Gastroesophageal sphincter (tissue), 4 donors: ENCODE measurements at regions not wholly inside any gene's neighbourhood (a gene's known extent, or its start where the extent isn't known, plus 50 kb on each side); places are given as distances from the start of the nearest gene placed in this dataset.

ENCODE experiments used
- ATAC-seq: fragments of 150-250 bp; one replicate; pipeline ENCODE4 v1.9.1; 2016; ENCODE audit warnings: mild to moderate bottlenecking, moderate library complexity
- H3K27ac ChIP-seq, 4 donors: fragments of 200-600 bp; sonication (generic) in 3 of 4; 1 replicate in 3 of 4; 2 replicates in 1 of 4; pipeline ENCODE4 v1.5.1; 2016 to 2019
- H3K27me3 ChIP-seq: fragments of 200-600 bp; sonication (generic); one replicate; pipeline ENCODE4 v1.5.1; 2019
- H3K36me3 ChIP-seq, 2 donors: fragments of 200-600 bp; sonication (generic); one replicate each; pipeline ENCODE4 v1.5.1; 2019; ENCODE audit warnings: control low read depth in 1 of 2
- H3K4me1 ChIP-seq, 3 donors: fragments of 200-600 bp; sonication (generic); 1 replicate in 2 of 3; 2 replicates in 1 of 3; pipeline ENCODE4 v1.5.1; 2016 to 2019; ENCODE audit warnings: control low read depth in 2 of 3
- H3K4me3 ChIP-seq, 2 donors: fragments of 200-600 bp; sonication (generic); one replicate each; pipeline ENCODE4 v1.5.1; 2019; ENCODE audit warnings: mild to moderate bottlenecking in 1 of 2, moderate library complexity in 1 of 2
- H3K9me3 ChIP-seq, 3 donors: fragments of 200-600 bp; sonication (generic); one replicate each; pipeline ENCODE4 v1.5.1; 2017 to 2019; ENCODE audit warnings: control low read depth in 2 of 3
- CTCF ChIP-seq, 4 experiments: fragments of 200-600 bp in 2 of 4; fragments of 450-650 bp in 2 of 4; sonication (generic) in 1 of 4; IDR thresholded peaks; one replicate each; pipeline ENCODE4 v1.5.1; 2017 to 2019; ENCODE audit warnings: antibody characterized with exemption in 4 of 4, mild to moderate bottlenecking in 2 of 4, moderate library complexity in 2 of 4
- EP300 ChIP-seq: sonication (generic); formaldehyde crosslinking; IDR thresholded peaks from one replicate; pipeline ENCODE4 v1.6.1; 2017; ENCODE audit warnings: antibody characterized with exemption, mild to moderate bottlenecking
- POLR2A ChIP-seq, 2 donors: fragments of 450-650 bp; IDR thresholded peaks; one replicate each; pipeline ENCODE4 v1.6.1; 2017; ENCODE audit warnings: antibody characterized with exemption in 2 of 2, mild to moderate bottlenecking in 2 of 2, moderate library complexity in 1 of 2
- POLR2AphosphoS5 ChIP-seq: sonication (generic); formaldehyde crosslinking; IDR thresholded peaks from one replicate; pipeline ENCODE4 v1.6.1; 2017; ENCODE audit warnings: antibody characterized with exemption
- WGBS, 2 donors: methylation state at CpG; one replicate each; pipeline ENCODE4 v1.1.5; 2018; ENCODE audit warnings: low coverage in 1 of 2; 5-methylcytosine and 5-hydroxymethylcytosine counted together

DNA sequence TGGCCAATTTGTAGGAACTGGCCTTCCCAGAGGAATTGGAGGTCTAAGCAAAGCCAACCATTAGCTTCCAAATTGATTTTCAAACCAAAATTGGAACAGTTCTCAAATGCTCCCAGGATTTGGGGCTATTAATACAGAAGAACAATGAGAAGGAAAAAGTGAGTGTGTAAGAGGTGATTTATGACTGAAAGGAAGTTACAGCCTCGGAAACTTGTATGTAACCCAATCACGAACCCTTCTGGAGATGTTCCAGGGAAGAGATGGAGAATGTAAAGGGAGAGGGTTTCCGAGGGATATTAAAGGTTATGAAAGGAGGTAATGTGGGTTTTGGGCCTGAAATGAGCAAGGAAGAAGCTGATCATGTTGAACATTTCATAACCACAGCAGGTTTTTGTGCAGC is 93.2 kb upstream of the CXCL14 start:
- TF ChIP-seq EP300, result no peak
- TF ChIP-seq POLR2A (IDR thresholded peaks at IDR 0.05), result no peak
- TF ChIP-seq POLR2AphosphoS5, result no peak
- no peak overlapping the region for H3K27ac ChIP-seq
- no peaks in the 10 kb centered on the region for H3K27me3 ChIP-seq
- H3K4me3 ChIP-seq, result no peak overlapping the region
- peaks cover 0 to 20% (median 0%) of the 10 kb centered on the region in 3 donors for H3K9me3 ChIP-seq
- H3K4me1 ChIP-seq, result no peaks in the 10 kb centered on the region
- no peaks in the 10 kb centered on the region for H3K36me3 ChIP-seq
- WGBS, 2 donors, result 10 to 25% methylated on average over 3 of the region's 3 CpGs
- no peak for ATAC-seq

DNA sequence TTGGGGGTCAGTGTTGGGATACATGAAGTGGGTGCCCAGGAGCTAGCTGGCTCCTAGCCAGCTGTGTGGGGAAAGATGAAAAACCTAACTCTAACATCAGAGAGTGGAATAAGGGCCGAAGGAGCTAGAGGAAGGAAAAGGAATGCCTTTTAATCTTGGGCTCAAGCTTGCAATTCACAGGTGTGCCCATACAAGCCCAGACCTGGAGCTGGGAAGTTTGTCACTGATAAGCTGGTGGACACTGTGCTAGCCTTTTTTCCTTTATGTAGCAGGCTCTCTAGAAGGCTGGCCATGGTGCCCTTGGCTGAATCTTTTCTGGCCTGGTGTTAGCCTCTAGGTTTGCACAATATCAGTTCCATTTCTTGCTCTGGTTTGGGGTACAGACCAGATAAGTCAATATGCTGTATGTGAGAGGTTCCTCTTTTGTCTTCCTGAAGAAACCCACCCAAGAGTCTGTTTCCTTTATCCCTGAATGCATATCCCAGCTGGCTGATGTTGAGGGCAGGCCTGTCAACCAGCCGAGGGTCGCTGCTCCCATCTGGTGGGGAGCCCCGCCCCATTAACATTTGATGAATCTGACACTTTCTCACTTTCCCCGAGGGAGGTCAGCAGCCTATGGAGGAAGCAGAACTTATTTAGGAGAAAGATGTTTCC is 92.4 kb upstream of the CXCL14 start:
- no peak overlapping the region for H3K27ac ChIP-seq
- no peak for ATAC-seq
- H3K27me3 ChIP-seq, result no peaks in the 10 kb centered on the region
- H3K4me1 ChIP-seq, result no peaks in the 10 kb centered on the region
- WGBS, 2 donors, result 22 to 29% methylated on average over 5 of the region's 5 CpGs
- H3K9me3 ChIP-seq, result peaks cover 0 to 13% (median 0%) of the 10 kb centered on the region in 3 donors
- H3K36me3 ChIP-seq, result no peaks in the 10 kb centered on the region
- no peak overlapping the region for H3K4me3 ChIP-seq
- no peak for TF ChIP-seq POLR2A (IDR thresholded peaks at IDR 0.05)
- TF ChIP-seq POLR2AphosphoS5, result no peak
- TF ChIP-seq CTCF (IDR thresholded peaks at IDR 0.05), result no peak
- no peak for TF ChIP-seq EP300

- WGBS, 2 donors, result 69 to 78% methylated on average over 6 of the region's 6 CpGs
- Histone ChIP-seq H3K36me3 (no peaks in the 10 kb centered on the region), H3K9me3 (peaks cover 0 to 8% (median 0%) of the 10 kb centered on the region in 3 donors), H3K4me3 (no peak overlapping the region), H3K27ac (no peak overlapping the region), H3K4me1 (no peaks in the 10 kb centered on the region), H3K27me3 (no peaks in the 10 kb centered on the region)
- TF ChIP-seq POLR2AphosphoS5 (no peak), EP300 (no peak), CTCF (IDR thresholded peaks at IDR 0.05) (no peak), POLR2A (IDR thresholded peaks at IDR 0.05) (no peak)
- ATAC-seq, result no peak
These were observed 91.8 kb upstream of the CXCL14 start for GRCh38 chr5:135670588-135670987.

DNA sequence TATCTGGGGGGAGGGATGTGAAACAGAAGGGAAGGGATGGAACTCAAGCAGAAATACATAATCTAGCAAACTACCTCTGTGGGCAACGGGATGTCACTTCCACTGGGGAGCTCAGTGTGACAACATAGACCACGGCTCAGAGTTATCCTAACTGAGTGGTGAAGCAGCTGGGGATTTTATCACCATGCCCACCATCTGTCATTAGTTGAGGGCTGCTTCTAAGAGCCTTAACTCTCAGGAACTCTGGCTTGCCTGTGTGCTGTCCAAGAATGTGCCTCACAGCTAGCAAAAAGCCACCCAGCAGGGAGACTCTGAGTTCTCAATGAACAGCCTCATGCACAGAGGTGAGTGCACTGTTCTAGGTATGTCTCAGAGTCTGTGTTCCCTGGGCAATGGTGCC is 90.6 kb upstream of the CXCL14 start:
- H3K4me1 ChIP-seq, result no peaks in the 10 kb centered on the region
- TF ChIP-seq EP300 (no peak), POLR2AphosphoS5 (no peak), CTCF (IDR thresholded peaks at IDR 0.05) (no peak), POLR2A (IDR thresholded peaks at IDR 0.05) (no peak)
- no peaks in the 10 kb centered on the region for H3K27me3 ChIP-seq
- WGBS, 2 donors, result 50 to 56% methylated on average over 2 of the region's 2 CpGs
- ATAC-seq, result no peak
- no peaks in the 10 kb centered on the region for H3K9me3 ChIP-seq
- no peak overlapping the region for H3K4me3 ChIP-seq
- H3K27ac ChIP-seq, result no peak overlapping the region
- H3K36me3 ChIP-seq, result no peaks in the 10 kb centered on the region

GRCh38 chr5:135667673-135668072 is 88.9 kb upstream of the CXCL14 start:
- Histone ChIP-seq H3K36me3 (no peaks in the 10 kb centered on the region), H3K4me1 (no peaks in the 10 kb centered on the region), H3K27me3 (no peaks in the 10 kb centered on the region), H3K4me3 (no peak overlapping the region), H3K9me3 (no peaks in the 10 kb centered on the region), H3K27ac (no peak overlapping the region)
- WGBS, 2 donors, result 74 to 87% methylated on average over 2 of the region's 2 CpGs
- TF ChIP-seq EP300, result no peak
- TF ChIP-seq POLR2AphosphoS5, result no peak
- no peak for TF ChIP-seq CTCF (IDR thresholded peaks at IDR 0.05)
- TF ChIP-seq POLR2A (IDR thresholded peaks at IDR 0.05), result no peak
- no peak for ATAC-seq
